Endothelial cell of umbilical vein (primary cell): ENCODE measurements at regions not wholly inside any gene's neighbourhood (a gene's known extent, or its start where the extent isn't known, plus 50 kb on each side); places are given as distances from the start of the nearest gene placed in this dataset.

Experiments used
- BruUV-seq: library from RNA; stranded (reverse); fragments of 400-500 nt; replicated peaks from 2 replicates; lab custom pipeline; 2021; lab: Mats Ljungman, UMichigan
- CTCF ChIA-PET: fragments of 300-600, 350-600 bp; sonication (Branson Sonifier 250); formaldehyde crosslinking; loops from one replicate; lab custom pipeline; 2021; ENCODE audit warnings: antibody characterized with exemption, inconsistent platforms; lab: Charles Lee
- POLR2A ChIA-PET: fragments of 300-600, 350-600 bp; sonication (Branson Sonifier 250); formaldehyde crosslinking; loops from one replicate; lab custom pipeline; 2021; ENCODE audit warnings: antibody characterized with exemption, inconsistent platforms; lab: Charles Lee
- DNase-seq: peaks from one replicate; pipeline ENCODE4 v3.0.0-alpha.2; 2011; ENCODE audit warnings: low read depth, low spot score
- FAIRE-seq: peaks from 2 replicates; lab custom pipeline; 2011; peaks lifted over from hg19 to GRCh38; lab: Jason Lieb, UNC
- H2AFZ ChIP-seq: 2 replicates; pipeline ENCODE4 v1.6.0; 2012; ENCODE audit warnings: low read depth, low read length, control low read depth, inconsistent platforms
- H3K27ac ChIP-seq: 2 replicates; pipeline ENCODE4 v1.5.1; 2011; ENCODE audit warnings: low read depth, mild to moderate bottlenecking, control low read depth, low read length, moderate library complexity; ENCODE audit not compliant: insufficient read depth
- H3K27me3 ChIP-seq, 2 experiments: 2 replicates each; pipeline versions ENCODE4 v1.6.0 to v1.6.1; 2011; ENCODE audit warnings: low read length in 2 of 2, mixed read lengths in 1 of 2; ENCODE audit not compliant: control insufficient read depth in 2 of 2, insufficient read depth in 2 of 2
- H3K36me3 ChIP-seq, 2 experiments: 2 replicates in 1 of 2; 3 replicates in 1 of 2; pipeline ENCODE4 v1.5.1; 2011; ENCODE audit warnings: low read length in 2 of 2, mild to moderate bottlenecking in 1 of 2, moderate library complexity in 1 of 2; ENCODE audit not compliant: control insufficient read depth in 2 of 2, insufficient read depth in 2 of 2; ENCODE audit errors: extremely low read depth in 1 of 2
- H3K4me1 ChIP-seq: 3 replicates; pipeline ENCODE4 v1.5.1; 2011; ENCODE audit warnings: mild to moderate bottlenecking, low read length; ENCODE audit not compliant: control insufficient read depth, insufficient read depth; ENCODE audit errors: extremely low read depth
- H3K4me2 ChIP-seq: 2 replicates; pipeline ENCODE4 v1.6.1; 2011; ENCODE audit warnings: low read length, control low read depth, mixed read lengths; ENCODE audit not compliant: insufficient read depth
- H3K4me3 ChIP-seq, 3 experiments: fragments of 200-600 bp in 1 of 3; sonication (generic), shearing (Covaris generic) in 1 of 3; replicated peaks in 1 of 3; 2 replicates each; pipeline ENCODE4 v1.5.1; 2011 to 2016; ENCODE audit warnings: control low read depth in 3 of 3, low read length in 3 of 3, mild to moderate bottlenecking in 2 of 3, inconsistent platforms in 1 of 3, low read depth in 1 of 3, moderate library complexity in 1 of 3; ENCODE audit not compliant: insufficient read depth in 1 of 3
- H3K79me2 ChIP-seq: 2 replicates; pipeline ENCODE4 v1.6.0; 2012; ENCODE audit warnings: low read length, inconsistent platforms; ENCODE audit not compliant: control insufficient read depth, insufficient read depth
- H3K9ac ChIP-seq: replicated peaks from 2 replicates; pipeline ENCODE3; 2011; ENCODE audit warnings: low read length, control low read depth; ENCODE audit not compliant: insufficient read depth; ENCODE audit errors: extremely low read depth
- H3K9me1 ChIP-seq: replicated peaks from 3 replicates; pipeline ENCODE4 v1.6.0; 2011; ENCODE audit warnings: mild to moderate bottlenecking, low read length; ENCODE audit not compliant: control insufficient read depth, insufficient read depth; ENCODE audit errors: extremely low read depth
- H3K9me3 ChIP-seq: replicated peaks from 2 replicates; pipeline ENCODE4 v1.5.1; 2012; ENCODE audit warnings: low read length, inconsistent platforms; ENCODE audit not compliant: control insufficient read depth, insufficient read depth
- H4K20me1 ChIP-seq: replicated peaks from 2 replicates; pipeline ENCODE3; 2011; ENCODE audit warnings: mild to moderate bottlenecking, low read length; ENCODE audit not compliant: control insufficient read depth, insufficient read depth; ENCODE audit errors: extremely low read depth
- CTCF ChIP-seq, 2 donors: IDR thresholded peaks; 1 replicate in 1 of 2; 2 replicates in 1 of 2; pipeline ENCODE4 v1.5.1; 2011; ENCODE audit warnings: low read length in 2 of 2, mild to moderate bottlenecking in 2 of 2, moderate library complexity in 2 of 2, control low read depth in 1 of 2, inconsistent platforms in 1 of 2, low read depth in 1 of 2; ENCODE audit not compliant: insufficient read depth in 1 of 2; ENCODE audit errors: extremely low read depth in 1 of 2
- EZH2 ChIP-seq: IDR thresholded peaks from 2 replicates; pipeline ENCODE4 v1.6.1; 2012; ENCODE audit warnings: borderline replicate concordance, low read depth, mild to moderate bottlenecking, moderate library complexity, low read length, inconsistent platforms; ENCODE audit not compliant: severe bottlenecking
- FOS ChIP-seq: IDR thresholded peaks from 2 replicates; pipeline ENCODE4 v1.6.1; 2011; ENCODE audit warnings: mild to moderate bottlenecking, low read length, moderate library complexity, borderline replicate concordance; ENCODE audit not compliant: insufficient read depth
- GATA2 ChIP-seq: IDR thresholded peaks from 2 replicates; pipeline ENCODE4 v1.7.0; 2011; ENCODE audit warnings: low read depth, mild to moderate bottlenecking, moderate library complexity, mixed read lengths, low read length; ENCODE audit not compliant: insufficient read length, insufficient read depth
- JUN ChIP-seq: IDR thresholded peaks from 2 replicates; pipeline ENCODE4 v1.6.1; 2011; ENCODE audit warnings: borderline replicate concordance, low read depth; ENCODE audit not compliant: insufficient read length, insufficient read depth
- MAX ChIP-seq: IDR thresholded peaks from 2 replicates; pipeline ENCODE4 v1.6.1; 2011; ENCODE audit not compliant: insufficient read depth, insufficient read length
- dilution Hi-C: fragments of 300-500 bp; cut with MboI; formaldehyde crosslinking; loops from one replicate; pipeline ENCODE4 v1.15.0; 2019; ENCODE audit warnings: low sequenced_read_pairs; ENCODE audit not compliant: extremely low pct_ligation_motif_present
- intact Hi-C: fragments of 100-400 bp; cut with micrococcal nuclease; formaldehyde crosslinking; loops from one replicate; pipeline ENCODE4 v1.10.0; 2022

- H3K36me3 ChIP-seq, result no peaks in the 10 kb centered on the region
- H3K4me2 ChIP-seq, result no peak overlapping the region
- no peaks in the 10 kb centered on the region for H3K4me1 ChIP-seq
- no peak overlapping the region for H3K9ac ChIP-seq
- H2AFZ ChIP-seq, result no peak overlapping the region
- ChIA-PET CTCF (interaction anchor here (1.0 kb wide), 2 partner anchors 8 to 18 kb away, joined by 3 to 5 read pairs; no protein-coding TSS in a partner anchor), POLR2A (no interaction called here)
- no peaks in the 10 kb centered on the region for H3K9me3 ChIP-seq
- H3K9me1 ChIP-seq, result no peaks in the 10 kb centered on the region
- H3K27ac ChIP-seq, result no peak overlapping the region
- no peak for TF ChIP-seq GATA2
- TF ChIP-seq CTCF (IDR thresholded peaks at IDR 0.05; ENCODE audit: extremely low read depth in 1 of 2, insufficient read depth in 1 of 2, low read depth in 1 of 2, low read length in 2 of 2), result no peak
- TF ChIP-seq EZH2, result no peak
- TF ChIP-seq JUN, result no peak
- no peaks in the 10 kb centered on the region for H3K27me3 ChIP-seq
- no TSS peak for BruUV-seq
- H4K20me1 ChIP-seq, result no peaks in the 10 kb centered on the region
- no peaks in the 10 kb centered on the region for H3K79me2 ChIP-seq
- no peak overlapping the region for H3K4me3 ChIP-seq
- FAIRE-seq (no peak), DNase-seq (no peak)
- intact Hi-C loops (no loop called here), dilution Hi-C loops (no loop called here)
These were observed 308.4 kb upstream of the COL3A1 start for GRCh38 chr2:188665727-188666304.

- H3K9me3 ChIP-seq, result no peaks in the 10 kb centered on the region
- POLR2A ChIA-PET, result no interaction called here
- H3K27ac ChIP-seq, result no peak overlapping the region
- TF ChIP-seq MAX (no peak), FOS (no peak), GATA2 (no peak)
- H3K4me3 ChIP-seq, result no peak overlapping the region
- no peak overlapping the region for H3K4me2 ChIP-seq
- CTCF ChIA-PET, result no interaction called here
- no peak overlapping the region for H2AFZ ChIP-seq
- no peaks in the 10 kb centered on the region for H4K20me1 ChIP-seq
- intact Hi-C loops (no loop called here), dilution Hi-C loops (no loop called here)
- DNase-seq (no peak), FAIRE-seq (no peak)
- no peak overlapping the region for H3K9ac ChIP-seq
- no peaks in the 10 kb centered on the region for H3K36me3 ChIP-seq
- no peaks in the 10 kb centered on the region for H3K9me1 ChIP-seq
- H3K4me1 ChIP-seq, result no peaks in the 10 kb centered on the region
- BruUV-seq, result no TSS peak
- H3K79me2 ChIP-seq, result no peaks in the 10 kb centered on the region
- H3K27me3 ChIP-seq, result no peaks in the 10 kb centered on the region
These were observed 307.7 kb upstream of the COL3A1 start for GRCh38 chr2:188666503-188666902.
